Activated T-helper 1 cell treated with anti-CD3 and anti-CD28 coated beads, Interleukin-2, amount 50 U/mL, for 16 hours (primary cell): ENCODE measurements at regions not wholly inside any gene's neighbourhood (a gene's known extent, or its start where the extent isn't known, plus 50 kb on each side); places are given as distances from the start of the nearest gene placed in this dataset.
"Not testable (repeated sequence)": the region's sequence is repeated elsewhere in the genome, so short reads cannot be mapped to it uniquely, and the experiment has no call there.

Experiments
- DNase-seq, 2 donors: peaks; one replicate each; pipeline ENCODE4 v3.0.0-alpha.2; 2020; ENCODE audit warnings: low read depth in 1 of 2, low spot score in 1 of 2

GRCh38 chr12:47491516-47492305, 214.1 kb downstream of the RPAP3 start:
- DNase-seq, result no peak

- no peak for DNase-seq
Measured at GRCh38 chr12:47488888-47489287, 216.9 kb downstream of the RPAP3 start.

GRCh38 chr12:47481041-47481440, 224.8 kb downstream of the RPAP3 start:
- no peak for DNase-seq

- DNase-seq, result no peak
Measured at GRCh38 chr12:47478426-47478825, 227.4 kb downstream of the RPAP3 start.

- DNase-seq, result no peak
Measured at GRCh38 chr12:47473091-47473490, 232.7 kb downstream of the RPAP3 start.

- DNase-seq, result not testable (repeated sequence)
Measured at GRCh38 chr12:47470349-47470748, 235.5 kb downstream of the RPAP3 start.

- DNase-seq, result not testable (repeated sequence)
Measured at GRCh38 chr12:47463918-47464317, 241.9 kb downstream of the RPAP3 start.

GRCh38 chr12:47458279-47458678, 247.6 kb downstream of the RPAP3 start:
- DNase-seq, result no peak

GRCh38 chr12:47449797-47450196, 256.0 kb downstream of the RPAP3 start:
- DNase-seq, result no peak

GRCh38 chr12:47442310-47442709, 263.5 kb downstream of the RPAP3 start:
- no peak for DNase-seq

GRCh38 chr12:47441490-47441889, 264.3 kb downstream of the RPAP3 start:
- no peak for DNase-seq

- DNase-seq, result no peak
Measured at GRCh38 chr12:47438175-47438574, 267.7 kb downstream of the RPAP3 start.

GRCh38 chr12:47437570-47437969, 268.3 kb downstream of the RPAP3 start:
- DNase-seq, result no peak

- DNase-seq, result no peak
Measured at GRCh38 chr12:47433876-47434275, 272.0 kb downstream of the RPAP3 start.

GRCh38 chr12:47426678-47427309, 279.0 kb downstream of the RPAP3 start:
- not testable (repeated sequence) for DNase-seq

GRCh38 chr12:47422611-47423010, 283.2 kb downstream of the RPAP3 start:
- DNase-seq, result no peak

GRCh38 chr12:47419497-47419896, 286.3 kb downstream of the RPAP3 start:
- no peak for DNase-seq

GRCh38 chr12:47417955-47418354, 287.9 kb downstream of the RPAP3 start:
- DNase-seq, result no peak

GRCh38 chr12:47417121-47417520, 288.7 kb downstream of the RPAP3 start:
- DNase-seq, result no peak

GRCh38 chr12:47415054-47415453, 290.8 kb downstream of the RPAP3 start:
- no peak for DNase-seq

GRCh38 chr12:47414511-47414910, 291.3 kb downstream of the RPAP3 start:
- no peak for DNase-seq

GRCh38 chr12:47413806-47414205, 292.0 kb downstream of the RPAP3 start:
- no peak for DNase-seq
